NCI-H2171 treated with DMSO at 0.1 percent for 48 hours (cell line): ENCODE measurements at regions not wholly inside any gene's neighbourhood (a gene's known extent, or its start where the extent isn't known, plus 50 kb on each side); places are given as distances from the start of the nearest gene placed in this dataset.

ENCODE experiments used
- DNase-seq: peaks from one replicate; lab custom pipeline; 2025; lab: John Stamatoyannopoulos, UW

- DNase-seq = no peak
These were observed 375.9 kb downstream of the MCTP2 start for GRCh38 chr15:94607176-94607654.

- DNase-seq = no peak
These were observed 378.7 kb downstream of the MCTP2 start for GRCh38 chr15:94610069-94610468.

- no peak for DNase-seq
These were observed 379.1 kb downstream of the MCTP2 start for GRCh38 chr15:94610485-94610884.

GRCh38 chr15:94611656-94612055 lies 380.3 kb downstream of the MCTP2 start:
- DNase-seq = no peak

GRCh38 chr15:94615688-94616087 lies 384.3 kb downstream of the MCTP2 start:
- DNase-seq = no peak

GRCh38 chr15:94620632-94621031 lies 389.3 kb downstream of the MCTP2 start:
- DNase-seq = no peak

GRCh38 chr15:94621736-94622135 lies 390.4 kb downstream of the MCTP2 start:
- no peak for DNase-seq

GRCh38 chr15:94626949-94627348 lies 395.6 kb downstream of the MCTP2 start:
- DNase-seq = no peak

- DNase-seq = no peak
These were observed 400.2 kb downstream of the MCTP2 start for GRCh38 chr15:94631608-94632007.

- DNase-seq = no peak
These were observed 406.8 kb downstream of the MCTP2 start for GRCh38 chr15:94638183-94638582.

GRCh38 chr15:94639701-94640100 lies 408.3 kb downstream of the MCTP2 start:
- DNase-seq = no peak

GRCh38 chr15:94644433-94644832 lies 413.1 kb downstream of the MCTP2 start:
- no peak for DNase-seq

GRCh38 chr15:94653071-94653470 lies 421.7 kb downstream of the MCTP2 start:
- DNase-seq = no peak

GRCh38 chr15:94655249-94655880 lies 424.0 kb downstream of the MCTP2 start:
- no peak for DNase-seq

GRCh38 chr15:94665676-94666441 lies 434.5 kb downstream of the MCTP2 start:
- no peak for DNase-seq

- no peak for DNase-seq
These were observed 435.2 kb downstream of the MCTP2 start for GRCh38 chr15:94666553-94666952.

- no peak for DNase-seq
These were observed 435.7 kb downstream of the MCTP2 start for GRCh38 chr15:94667109-94667508.

GRCh38 chr15:94670438-94671034 lies 439.2 kb downstream of the MCTP2 start:
- DNase-seq = peak; percentile 48

- DNase-seq = no peak
These were observed 440.6 kb downstream of the MCTP2 start for GRCh38 chr15:94671858-94672532.

- no peak for DNase-seq
These were observed 442.4 kb downstream of the MCTP2 start for GRCh38 chr15:94673801-94674200.

- DNase-seq = no peak
These were observed 442.9 kb downstream of the MCTP2 start for GRCh38 chr15:94674296-94674695.

GRCh38 chr15:94677202-94677790 lies 445.9 kb downstream of the MCTP2 start:
- DNase-seq = no peak
